GM21381 (cell line): ENCODE measurements at regions not wholly inside any gene's neighbourhood (a gene's known extent, or its start where the extent isn't known, plus 50 kb on each side); places are given as distances from the start of the nearest gene placed in this dataset.

ENCODE experiments used
- ATAC-seq: cut with Tn5 transposase; IDR thresholded peaks from one replicate; pipeline ENCODE4 v1.9.1; 2021; ENCODE audit warnings: mild to moderate bottlenecking, moderate library complexity; ENCODE audit not compliant: unreplicated experiment

GRCh38 chr20:40103420-40103819 lies 585.6 kb downstream of the MAFB start:
- no peak for ATAC-seq

GRCh38 chr20:40101560-40101959 lies 587.5 kb downstream of the MAFB start:
- ATAC-seq = no peak

- no peak for ATAC-seq
Measured at GRCh38 chr20:40100261-40100660, 588.8 kb downstream of the MAFB start.

- no peak for ATAC-seq
Measured at GRCh38 chr20:40090236-40090635, 598.8 kb downstream of the MAFB start.

GRCh38 chr20:40087496-40087895 lies 601.5 kb downstream of the MAFB start:
- ATAC-seq = no peak

DNA sequence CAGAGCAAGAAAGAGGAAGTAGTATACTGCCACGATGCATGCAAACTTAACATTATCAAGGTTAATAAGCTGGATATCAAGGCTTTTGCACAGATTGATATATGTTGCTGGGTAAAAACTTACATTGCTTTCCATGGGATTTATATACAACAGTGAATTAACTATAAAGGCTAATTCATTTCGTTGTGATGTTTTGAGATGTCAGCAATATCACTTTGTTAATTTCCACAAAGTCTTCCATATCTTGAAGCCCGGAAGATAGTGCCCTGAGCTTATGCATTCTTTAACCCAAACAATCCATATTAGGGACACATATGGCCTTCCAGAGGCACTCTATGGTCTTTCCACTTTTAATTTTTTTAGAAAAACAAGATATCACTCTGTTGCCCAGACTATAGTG lies 603.5 kb downstream of the MAFB start:
- ATAC-seq = no peak

GRCh38 chr20:40082436-40082835 lies 606.6 kb downstream of the MAFB start:
- no peak for ATAC-seq

- peak; percentile 63 for ATAC-seq
Measured at GRCh38 chr20:40081653-40082052, 607.4 kb downstream of the MAFB start.

DNA sequence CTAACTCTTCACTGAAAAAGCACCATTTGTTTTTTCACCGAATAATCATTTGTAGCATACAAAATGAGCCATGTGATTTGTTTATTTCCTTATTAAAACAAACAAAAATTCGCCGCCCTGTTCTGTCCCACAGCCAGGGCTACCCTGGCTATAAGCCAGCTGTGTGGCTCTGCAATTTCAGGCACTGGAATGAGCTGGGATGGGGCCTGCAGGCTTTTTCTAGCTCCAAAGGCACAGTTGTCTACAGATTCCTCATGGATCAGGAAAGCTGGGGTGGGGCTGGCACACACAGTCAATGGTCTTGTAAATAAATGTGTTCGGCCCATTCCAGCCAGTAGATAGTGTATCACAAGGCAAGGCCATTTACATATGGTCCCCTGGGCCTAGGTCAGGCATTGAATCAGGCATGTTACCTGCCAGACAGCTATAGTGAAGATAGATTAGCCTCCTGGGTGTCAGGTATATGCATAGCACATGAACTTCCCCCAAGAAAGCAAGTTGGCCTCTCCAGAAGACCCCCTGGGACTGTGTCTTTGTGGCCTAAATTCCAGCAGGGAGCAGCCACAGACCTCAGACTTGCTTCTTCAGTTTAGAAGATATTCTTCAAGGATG lies 608.9 kb downstream of the MAFB start:
- no peak for ATAC-seq

DNA sequence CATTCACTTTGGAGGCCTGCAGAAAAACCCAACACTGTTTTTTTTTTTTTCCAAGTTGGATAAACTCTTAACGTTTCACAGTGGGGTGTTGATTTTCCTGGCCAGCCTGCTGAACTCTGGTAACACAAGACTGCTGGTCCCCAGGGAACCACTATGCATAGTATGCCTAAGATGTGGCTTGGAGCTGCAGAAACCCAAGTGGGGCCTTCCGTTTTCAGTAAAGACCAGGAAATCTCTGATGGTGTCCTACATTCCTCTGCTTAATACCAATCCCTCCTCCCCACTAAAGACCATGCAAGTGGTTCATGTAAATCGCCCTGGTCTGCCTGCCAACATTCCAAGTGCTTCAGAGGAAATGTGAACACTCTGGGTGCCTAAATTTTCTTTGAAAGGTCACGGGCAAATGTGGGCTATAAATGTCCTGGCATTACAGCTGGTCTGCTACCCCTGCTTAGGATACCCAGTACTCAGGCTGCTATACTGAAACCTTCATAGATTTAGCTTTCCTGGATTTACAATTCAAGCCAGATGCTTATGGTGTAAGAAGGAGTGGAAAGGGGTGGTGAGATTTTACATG lies 615.4 kb downstream of the MAFB start:
- ATAC-seq = no peak

DNA sequence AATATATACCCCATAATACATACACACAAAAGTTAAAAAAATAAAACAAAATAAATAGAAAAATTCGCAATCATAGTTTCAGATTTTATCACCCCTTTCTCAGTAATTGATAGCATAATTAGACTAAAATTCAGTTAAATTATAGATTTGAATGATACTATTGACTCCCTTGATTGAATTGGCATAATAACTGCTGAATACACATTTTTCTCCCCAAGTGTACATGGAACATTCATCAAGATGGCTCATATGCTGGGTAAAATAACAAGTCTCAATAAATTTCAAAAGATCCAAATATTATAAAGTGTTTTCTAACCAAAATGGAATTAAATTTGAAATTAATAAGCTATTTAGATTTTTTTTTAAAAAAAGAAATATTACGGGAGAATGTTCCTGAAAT lies 616.1 kb downstream of the MAFB start:
- no peak for ATAC-seq

DNA sequence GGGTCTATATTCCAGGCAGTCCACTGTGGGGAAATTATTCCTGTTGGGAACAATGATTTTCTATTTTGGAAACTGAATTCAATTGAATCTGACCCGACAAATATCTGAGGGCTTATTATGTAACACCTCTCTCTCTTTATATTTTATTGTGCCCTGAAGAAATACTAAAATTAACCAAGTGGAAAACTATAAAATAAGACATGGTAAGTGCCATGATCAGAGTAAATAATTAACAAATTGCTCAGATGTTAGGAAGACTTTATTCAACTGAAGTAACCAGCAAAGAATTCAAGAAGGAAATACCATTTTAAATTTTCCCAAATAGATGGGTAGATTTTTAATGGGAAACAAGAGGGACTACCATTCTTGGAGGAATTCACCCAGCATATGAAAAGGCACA lies 632.9 kb downstream of the MAFB start:
- ATAC-seq = no peak

DNA sequence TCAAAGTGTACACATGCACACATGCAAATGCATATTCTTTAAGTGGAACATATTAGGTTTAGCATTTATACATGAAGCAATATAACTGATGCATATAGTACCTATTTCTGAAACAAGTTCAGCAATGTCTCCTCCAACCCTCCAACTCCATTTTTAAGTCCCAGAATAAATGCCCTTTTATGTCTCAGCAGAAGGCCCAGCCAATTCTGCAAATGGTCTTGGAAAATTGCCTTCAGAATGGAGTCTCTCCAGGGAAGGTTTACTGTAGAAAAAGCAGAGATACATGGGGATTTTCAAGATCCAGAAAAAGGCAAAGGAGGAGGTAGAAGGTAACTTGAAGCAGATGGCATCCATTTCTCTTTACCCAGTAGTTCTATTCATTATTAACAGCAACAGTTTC lies 633.3 kb downstream of the MAFB start:
- ATAC-seq = no peak

DNA sequence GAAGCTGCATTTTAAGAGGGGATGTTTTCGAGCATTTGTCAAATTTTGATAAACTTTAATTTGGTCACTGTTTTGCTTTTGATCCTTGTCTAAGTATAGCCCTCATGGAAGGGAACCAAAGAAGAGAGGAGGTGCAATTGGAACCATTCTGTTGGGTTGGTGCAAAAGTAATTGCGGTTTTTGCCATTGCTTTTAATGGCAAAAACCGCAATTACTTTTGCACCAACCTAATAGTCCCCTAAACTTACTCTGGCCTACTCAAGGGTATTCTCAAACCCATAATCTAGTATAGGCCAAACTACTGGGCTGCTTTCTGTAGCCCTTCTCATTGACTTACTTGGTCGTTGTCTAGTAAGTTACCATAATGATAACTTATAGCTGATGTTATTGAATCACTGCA lies 634.7 kb downstream of the MAFB start:
- no peak for ATAC-seq

GRCh38 chr20:40050596-40050995 lies 638.4 kb downstream of the MAFB start:
- no peak for ATAC-seq

GRCh38 chr20:40049854-40050253 lies 639.2 kb downstream of the MAFB start:
- no peak for ATAC-seq

- ATAC-seq = no peak
Measured at GRCh38 chr20:40046703-40047102, 642.3 kb downstream of the MAFB start.

DNA sequence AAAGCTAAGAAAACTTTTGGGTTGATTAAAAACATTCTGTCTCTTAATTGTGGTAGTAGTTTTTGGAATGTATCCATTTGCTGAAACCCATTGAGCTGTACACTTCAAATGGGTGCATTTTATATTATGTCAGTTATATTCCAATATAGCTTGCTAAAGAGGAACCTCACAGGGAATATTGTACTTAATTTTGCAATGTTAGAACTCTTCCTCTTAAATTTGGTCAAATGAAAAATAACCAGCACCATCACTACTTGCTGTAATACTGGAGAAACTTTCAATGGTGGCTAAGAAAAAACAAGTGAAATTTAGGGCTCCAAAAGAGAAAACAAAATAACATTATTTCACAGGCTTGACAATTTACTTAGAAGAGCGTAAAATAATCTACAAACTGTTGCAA lies 651.5 kb downstream of the MAFB start:
- ATAC-seq = no peak

- ATAC-seq = no peak
Measured at GRCh38 chr20:40029589-40029988, 659.4 kb downstream of the MAFB start.

GRCh38 chr20:40019510-40019909 lies 669.5 kb downstream of the MAFB start:
- ATAC-seq = no peak

GRCh38 chr20:40017765-40018164 lies 671.3 kb downstream of the MAFB start:
- ATAC-seq = no peak

DNA sequence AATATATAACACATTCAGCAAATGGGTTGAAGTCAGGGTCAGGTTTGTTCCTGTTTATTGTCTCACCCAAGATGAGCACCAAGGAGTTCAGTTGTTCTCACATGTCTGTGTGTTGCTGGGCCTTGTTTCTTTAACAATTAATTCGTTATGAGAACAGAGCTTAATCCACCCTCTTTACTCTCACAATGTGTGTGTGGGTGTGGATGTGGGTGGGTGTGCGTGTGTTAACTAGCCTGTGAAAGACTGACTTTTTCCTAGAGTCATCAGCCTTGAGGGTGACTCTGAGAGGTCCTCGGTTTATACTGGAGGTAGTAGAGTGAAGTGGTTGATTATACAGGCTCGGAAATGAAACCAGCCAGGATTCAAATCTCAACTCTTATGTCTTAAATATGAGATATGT lies 672.1 kb downstream of the MAFB start:
- ATAC-seq = no peak

DNA sequence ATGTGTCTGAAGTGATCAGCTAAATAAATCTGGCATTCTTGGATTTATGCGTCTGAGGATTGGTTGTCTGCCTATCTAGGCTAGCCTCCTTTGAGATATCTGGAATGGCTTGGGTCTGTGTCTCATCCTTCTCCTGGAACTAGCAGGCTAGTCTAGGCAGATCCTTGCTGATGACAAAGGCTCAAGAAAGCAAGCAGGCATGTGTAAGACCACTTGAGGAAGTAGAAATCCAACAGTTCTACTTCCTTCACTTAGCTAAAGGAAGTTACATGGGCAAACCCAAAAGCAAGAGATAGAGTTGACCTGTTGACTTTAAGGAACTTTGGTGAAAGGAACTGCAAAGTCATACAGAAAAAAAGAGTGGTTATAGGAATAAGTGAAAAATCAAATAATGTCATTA lies 672.6 kb downstream of the MAFB start:
- no peak for ATAC-seq
